ENCODE measurements at regions not wholly inside any gene's neighbourhood (a gene's known extent, or its start where the extent isn't known, plus 50 kb on each side); places are given as distances from the start of the nearest gene placed in this dataset.

- no peak for TF ChIP-seq CTCF (IDR thresholded peaks at IDR 0.05)
- Histone ChIP-seq H3K4me1 (no peaks in the 10 kb centered on the region), H3K4me3 (no peak overlapping the region), H3K9me3 (peaks cover 0 to 1% (median 0%) of the 10 kb centered on the region in 11 donors), H3K36me3 (no peaks in the 10 kb centered on the region), H3K27ac (no peak overlapping the region), H3K27me3 (no peaks in the 10 kb centered on the region)
- DNase-seq (no peak), ATAC-seq (no peak)
- WGBS, 2 donors: 73 to 77% methylated on average over 9 of the region's 9 CpGs
- intact Hi-C loops (cut with DNase I): no loop called here
These were observed 1286.6 kb downstream of the FSTL5 start for GRCh38 chr4:160877087-160877790.

GRCh38 chr4:160880180-160880579 is 1283.6 kb downstream of the FSTL5 start:
- H3K36me3 ChIP-seq: no peaks in the 10 kb centered on the region
- no peak for TF ChIP-seq CTCF (IDR thresholded peaks at IDR 0.05)
- no peak for DNase-seq
- H3K27ac ChIP-seq: no peak overlapping the region
- intact Hi-C loops (cut with DNase I): no loop called here
- no peaks in the 10 kb centered on the region for H3K4me1 ChIP-seq
- H3K27me3 ChIP-seq: no peaks in the 10 kb centered on the region
- H3K9me3 ChIP-seq: peaks cover 0 to 10% (median 0%) of the 10 kb centered on the region in 11 donors
- ATAC-seq: no peak
- H3K4me3 ChIP-seq: no peak overlapping the region
- 75 to 79% methylated on average over 5 of the region's 5 CpGs for WGBS, 2 donors

- Histone ChIP-seq H3K36me3 (no peaks in the 10 kb centered on the region), H3K27me3 (no peaks in the 10 kb centered on the region), H3K4me1 (no peaks in the 10 kb centered on the region), H3K9me3 (peaks cover 0 to 33% (median 4%) of the 10 kb centered on the region in 11 donors), H3K27ac (no peak overlapping the region), H3K4me3 (no peak overlapping the region)
- DNase-seq (no peak), ATAC-seq (no peak)
- intact Hi-C loops (cut with DNase I): no loop called here
- WGBS, 2 donors: 70 to 85% methylated on average over 1 of the region's 1 CpG
- TF ChIP-seq CTCF (IDR thresholded peaks at IDR 0.05): no peak
These were observed 1276.1 kb downstream of the FSTL5 start for GRCh38 chr4:160887668-160888067.

- no peaks in the 10 kb centered on the region for H3K4me1 ChIP-seq
- ATAC-seq (no peak), DNase-seq (no peak)
- no peaks in the 10 kb centered on the region for H3K27me3 ChIP-seq
- intact Hi-C loops (cut with DNase I): no loop called here
- no peak overlapping the region for H3K4me3 ChIP-seq
- 42 to 48% methylated on average over 2 of the region's 2 CpGs for WGBS, 2 donors
- H3K9me3 ChIP-seq: peaks cover 0 to 8% (median 0%) of the 10 kb centered on the region in 11 donors
- no peak for TF ChIP-seq CTCF (IDR thresholded peaks at IDR 0.05)
- no peak overlapping the region for H3K27ac ChIP-seq
- H3K36me3 ChIP-seq: no peaks in the 10 kb centered on the region
These were observed 1269.7 kb downstream of the FSTL5 start for GRCh38 chr4:160894128-160894527.
